GM19023 (cell line): ENCODE measurements at regions not wholly inside any gene's neighbourhood (a gene's known extent, or its start where the extent isn't known, plus 50 kb on each side); places are given as distances from the start of the nearest gene placed in this dataset.

Experiments used
- ATAC-seq: cut with Tn5 transposase; IDR thresholded peaks from one replicate; pipeline ENCODE4 v1.9.1; 2021; ENCODE audit warnings: mild to moderate bottlenecking, moderate library complexity; ENCODE audit not compliant: unreplicated experiment

DNA sequence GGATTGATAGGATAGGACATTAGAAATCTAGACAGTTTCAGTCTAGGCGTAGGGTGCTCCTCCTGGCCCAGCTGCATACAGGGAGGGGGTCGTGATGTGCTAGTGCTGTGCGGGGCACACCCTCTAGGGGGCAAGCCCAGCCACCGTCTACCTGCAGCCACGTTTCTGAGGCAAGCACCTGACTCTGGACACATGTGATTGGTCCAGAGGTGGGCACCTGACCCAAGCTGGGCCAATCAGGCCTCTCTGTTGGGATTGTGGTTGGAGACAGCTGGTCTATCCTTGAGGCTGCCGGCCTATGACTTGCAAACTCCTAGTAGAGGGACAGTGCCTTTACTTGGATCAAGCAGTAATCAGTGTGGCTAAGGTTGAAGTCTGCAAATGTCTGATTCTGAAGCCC lies 317.1 kb downstream of the BMP7 start:
- no peak for ATAC-seq

DNA sequence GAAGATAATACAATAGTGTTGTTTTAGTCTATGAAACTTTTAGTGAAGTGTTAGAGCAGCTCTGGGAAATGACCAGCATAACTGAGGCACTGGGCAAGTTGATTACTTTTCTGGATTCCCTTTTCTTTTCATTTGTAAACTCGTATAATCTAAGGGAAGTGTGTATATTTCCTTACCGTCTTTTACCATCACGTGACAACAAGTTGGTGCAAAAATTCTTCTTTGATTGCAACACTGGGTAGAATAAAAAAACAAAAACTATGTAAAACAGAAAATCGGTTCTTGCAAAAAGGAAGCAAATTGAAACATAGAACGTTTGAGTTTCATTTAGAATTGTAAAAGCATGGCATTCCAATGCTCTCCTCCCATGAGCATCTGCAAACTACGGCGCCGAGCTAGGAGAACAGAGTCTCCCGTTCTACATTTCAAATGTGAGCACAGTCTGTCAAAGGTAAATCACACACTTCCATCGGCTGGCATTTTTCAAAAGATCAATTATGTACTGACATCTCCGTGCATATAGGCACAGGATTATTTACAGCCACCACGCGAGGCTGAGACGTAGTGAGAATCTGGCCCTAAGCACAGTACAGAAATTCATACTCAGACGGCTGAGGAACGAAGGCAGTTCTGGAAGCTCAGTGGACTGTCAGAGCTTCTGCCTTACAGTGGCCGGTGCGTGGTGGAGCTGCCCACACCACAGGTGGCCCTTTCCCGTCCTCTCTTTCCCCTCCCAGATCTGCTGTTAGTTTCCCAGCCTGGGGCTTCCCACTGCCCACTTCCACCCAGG lies 314.0 kb downstream of the BMP7 start:
- ATAC-seq = no peak

DNA sequence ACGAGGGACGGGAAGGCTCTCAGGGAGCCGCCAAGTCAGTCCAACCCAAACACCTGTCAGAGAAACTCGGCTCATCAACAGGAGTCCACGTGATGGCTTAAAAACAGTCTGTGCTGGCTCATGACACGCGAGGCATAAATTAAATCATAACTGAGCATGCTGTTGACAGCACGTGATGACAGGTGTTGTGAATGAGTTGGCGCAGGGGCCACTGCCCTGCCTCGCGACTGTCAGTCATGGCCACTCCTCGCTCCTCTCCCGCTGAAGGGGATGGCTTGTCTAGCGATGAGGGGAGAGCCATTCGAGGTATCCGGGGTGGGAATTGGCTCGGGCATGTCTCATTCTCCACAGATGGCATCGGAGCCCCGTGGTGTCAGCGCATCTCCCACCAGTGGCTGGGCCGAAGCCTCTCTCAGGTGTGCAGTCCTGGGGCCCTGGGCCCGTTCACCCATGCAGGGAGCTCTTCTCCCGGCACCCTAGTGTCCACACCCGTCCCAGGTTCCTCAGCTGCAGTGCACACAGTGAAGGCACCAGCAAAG lies 313.3 kb downstream of the BMP7 start:
- ATAC-seq = no peak

GRCh38 chr20:56954797-56955196 lies 311.6 kb downstream of the BMP7 start:
- ATAC-seq = no peak

DNA sequence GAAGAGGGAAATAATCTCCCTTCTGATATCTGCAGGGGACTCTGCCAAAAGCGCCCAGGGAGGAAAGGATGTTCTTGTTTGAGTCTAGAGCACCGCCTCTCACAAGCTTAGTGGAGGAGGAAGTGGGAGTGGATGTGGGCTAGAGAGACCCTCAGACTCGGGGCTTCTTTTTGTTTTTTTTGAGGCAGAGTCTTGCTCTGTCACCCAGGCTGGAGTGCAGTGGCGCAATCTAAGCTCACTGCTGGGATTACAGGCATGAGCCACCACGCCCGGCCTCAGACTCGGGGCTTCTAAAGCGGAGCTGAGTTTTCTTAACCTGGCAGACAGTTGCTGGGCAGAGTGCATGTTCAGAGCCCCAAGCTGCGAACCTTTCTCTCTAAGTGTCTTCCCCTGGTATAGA lies 310.8 kb downstream of the BMP7 start:
- ATAC-seq = no peak

GRCh38 chr20:56956534-56956933 lies 309.9 kb downstream of the BMP7 start:
- ATAC-seq = no peak

DNA sequence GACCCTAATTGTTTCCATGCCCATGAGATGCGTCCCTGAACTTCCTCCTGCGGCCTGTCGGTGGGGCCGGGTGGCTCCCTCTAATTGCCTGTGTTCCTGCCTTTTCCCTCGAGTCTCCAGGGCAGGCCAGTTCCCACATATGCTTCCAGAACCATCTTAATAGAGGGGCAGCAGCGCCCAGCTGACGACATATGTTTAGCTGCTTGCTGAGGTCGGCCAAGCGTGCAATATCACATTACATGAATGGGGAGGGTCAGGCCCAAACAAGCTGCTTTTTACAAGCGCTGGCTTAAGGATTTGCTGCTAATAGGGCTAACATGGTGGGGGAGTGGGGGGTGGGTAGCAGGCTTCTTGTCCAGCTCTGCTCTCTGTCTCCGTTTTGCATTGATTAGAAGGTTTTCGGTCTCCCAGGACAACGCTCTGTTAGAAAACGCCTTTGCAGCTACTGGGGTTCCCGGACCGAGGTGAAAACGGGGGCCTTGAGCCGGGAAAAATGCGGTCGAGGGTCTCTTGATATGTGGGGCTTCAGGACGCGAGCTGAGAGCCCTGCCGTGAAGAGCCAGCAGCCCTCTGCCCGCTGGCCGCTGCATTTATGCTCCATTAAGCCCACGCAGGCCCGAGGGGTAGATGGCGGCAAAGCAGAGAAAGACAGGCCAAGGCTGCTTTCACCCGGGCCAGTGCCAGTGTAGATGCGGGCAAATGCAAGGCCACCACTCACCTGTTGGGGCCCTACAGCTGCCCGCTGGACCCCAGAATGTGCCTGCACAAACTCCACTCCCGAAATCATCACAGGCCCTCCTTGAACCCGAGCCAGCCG lies 308.5 kb downstream of the BMP7 start:
- ATAC-seq = no peak

DNA sequence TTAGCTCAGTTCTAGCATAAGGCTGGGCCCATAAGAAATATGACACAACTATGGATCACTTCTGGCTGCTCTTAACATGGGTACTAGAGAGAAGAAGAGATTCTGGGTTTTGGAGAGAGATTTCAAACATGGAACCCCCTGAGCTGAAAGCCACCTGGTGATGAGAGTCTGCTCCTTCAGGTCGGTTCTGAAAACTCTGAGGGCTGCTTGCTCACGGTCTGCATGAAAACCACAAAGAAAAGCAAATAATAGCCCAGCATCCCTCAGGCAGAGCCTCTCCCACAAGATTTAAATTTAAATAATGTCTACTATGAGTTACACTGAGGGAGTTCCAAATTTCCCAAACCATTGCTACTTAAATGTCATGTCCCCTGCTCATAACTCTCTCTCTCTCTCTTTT lies 301.5 kb downstream of the BMP7 start:
- no peak for ATAC-seq

DNA sequence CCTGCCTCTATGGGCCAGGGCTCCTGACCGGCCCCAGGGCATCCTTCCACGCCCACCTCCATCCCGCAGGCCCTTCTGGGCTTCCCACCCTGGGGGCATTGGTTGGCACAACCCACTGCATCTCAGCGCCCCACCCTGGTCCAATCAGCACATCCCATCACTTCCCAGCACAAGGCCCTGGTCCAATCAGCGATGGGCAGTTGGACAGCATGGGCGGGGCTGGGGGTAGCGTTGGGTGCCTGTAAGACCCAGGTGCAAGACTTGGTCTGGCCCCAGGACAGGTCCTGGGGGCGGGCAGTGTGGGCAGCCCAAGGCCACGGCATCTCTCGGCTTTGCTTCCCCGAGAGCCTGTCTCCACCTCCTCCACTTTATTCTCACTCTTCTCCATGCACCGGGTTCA lies 298.5 kb downstream of the BMP7 start:
- no peak for ATAC-seq

DNA sequence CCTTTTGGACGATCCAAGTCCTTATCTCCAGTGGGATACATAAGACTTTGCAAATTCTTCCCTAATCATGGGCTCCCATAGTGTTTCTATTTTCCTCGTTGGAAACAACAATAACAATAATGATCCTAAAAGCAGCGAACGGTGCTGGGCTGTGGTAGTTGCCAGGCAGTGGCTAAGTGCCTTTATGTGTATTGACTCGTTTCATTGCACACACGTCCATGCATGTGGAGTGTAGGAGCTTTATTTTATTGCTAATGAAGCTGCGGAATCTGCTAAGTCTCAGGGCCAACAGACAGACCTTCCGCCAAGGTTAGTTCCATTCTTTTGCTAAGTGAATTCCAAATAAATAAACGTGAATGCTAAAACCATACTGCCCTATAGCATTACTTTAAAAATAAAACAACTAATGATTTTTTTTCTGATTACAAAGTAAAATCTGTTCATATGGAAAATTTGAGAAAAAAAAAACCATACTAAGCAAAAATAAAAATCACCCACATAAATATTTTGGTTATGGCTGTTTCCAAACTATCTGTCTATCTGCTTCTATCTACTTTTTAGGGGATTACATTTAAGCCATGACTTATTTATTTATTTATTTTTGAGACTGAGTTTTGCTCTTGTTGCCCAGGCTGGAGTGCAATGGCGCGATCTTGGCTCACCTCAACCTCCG lies 297.9 kb downstream of the BMP7 start:
- ATAC-seq = no peak

- no peak for ATAC-seq
Measured at GRCh38 chr20:56974499-56975250, 291.8 kb downstream of the BMP7 start.

DNA sequence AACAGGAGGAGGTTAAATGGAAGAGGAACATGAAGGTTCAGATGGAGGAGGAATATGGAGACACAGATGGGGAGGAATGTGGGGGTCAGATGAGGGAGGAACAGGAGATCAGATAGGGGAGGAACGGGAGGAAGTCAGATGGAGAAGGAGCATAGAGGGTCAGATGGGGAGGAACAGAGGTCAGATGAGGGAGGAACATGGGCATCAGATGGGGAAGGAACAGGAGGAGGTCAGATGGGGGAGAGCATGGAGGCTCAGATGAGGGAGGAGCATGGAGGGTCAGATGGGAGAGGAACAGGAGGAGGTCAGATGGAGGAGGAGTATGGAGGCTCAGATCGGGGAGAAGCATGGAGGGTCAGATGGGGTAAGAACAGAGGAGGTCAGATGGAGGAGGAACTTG lies 290.6 kb downstream of the BMP7 start:
- ATAC-seq = no peak

GRCh38 chr20:56976336-56976735 lies 290.1 kb downstream of the BMP7 start:
- ATAC-seq = no peak

GRCh38 chr20:56978475-56978874 lies 288.0 kb downstream of the BMP7 start:
- ATAC-seq = no peak

DNA sequence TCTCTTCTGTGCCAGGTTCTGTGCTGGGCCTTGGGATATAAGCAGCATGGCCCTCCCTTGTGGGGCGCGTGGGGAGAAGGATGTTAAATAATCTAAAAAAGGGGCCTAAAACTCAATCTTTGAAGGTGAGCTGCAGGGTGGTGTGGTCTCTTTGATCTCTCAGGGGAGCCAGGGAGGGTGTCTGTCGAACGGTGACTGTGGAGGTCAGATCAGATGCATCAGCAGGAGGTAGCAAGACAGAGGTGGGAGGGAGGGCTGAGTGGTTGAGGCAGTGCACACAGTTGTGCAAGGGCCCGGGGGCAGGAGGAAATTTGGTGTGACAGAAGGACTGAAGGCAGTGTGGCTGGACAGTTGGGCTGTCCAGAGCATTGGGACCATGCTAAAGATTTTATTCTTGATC lies 287.3 kb downstream of the BMP7 start:
- ATAC-seq = no peak

DNA sequence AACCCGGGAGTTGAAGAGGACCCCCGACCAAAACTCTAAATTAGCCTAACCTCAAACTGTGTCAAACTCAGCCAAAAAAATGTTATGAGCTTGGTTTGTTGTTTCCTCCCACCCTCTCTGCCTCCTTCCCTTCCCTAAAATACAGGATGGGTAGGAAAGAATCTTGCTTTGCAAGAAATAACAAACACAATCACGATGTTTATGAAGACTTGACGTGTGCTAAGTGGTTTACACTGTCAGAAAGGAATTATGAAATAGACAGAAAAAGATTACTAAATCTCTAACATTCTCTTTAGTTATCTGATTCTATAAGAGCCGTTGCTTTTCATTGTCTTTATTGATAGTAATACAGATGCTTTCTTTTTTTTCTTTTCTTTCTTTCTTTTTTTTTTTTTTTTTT lies 285.1 kb downstream of the BMP7 start:
- ATAC-seq = no peak

DNA sequence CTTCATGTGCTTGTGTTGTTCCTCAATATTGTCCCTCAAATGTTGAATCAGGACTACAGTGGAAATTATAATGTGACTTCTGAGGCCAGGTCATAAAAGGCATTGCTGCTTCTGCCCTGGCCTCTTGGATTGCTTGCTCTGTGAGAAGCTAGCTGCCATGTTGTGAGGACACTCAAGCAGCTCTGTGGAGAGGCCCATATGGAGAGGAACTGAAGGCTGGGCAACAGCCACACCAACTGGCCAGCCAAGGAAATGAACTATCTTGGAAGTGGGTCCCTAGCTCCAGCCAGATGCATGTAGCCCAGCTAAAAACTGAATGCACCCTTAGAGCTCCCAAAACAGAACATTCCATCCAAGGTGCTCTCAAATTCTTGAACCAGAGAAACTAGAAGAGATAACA lies 282.6 kb downstream of the BMP7 start:
- no peak for ATAC-seq

DNA sequence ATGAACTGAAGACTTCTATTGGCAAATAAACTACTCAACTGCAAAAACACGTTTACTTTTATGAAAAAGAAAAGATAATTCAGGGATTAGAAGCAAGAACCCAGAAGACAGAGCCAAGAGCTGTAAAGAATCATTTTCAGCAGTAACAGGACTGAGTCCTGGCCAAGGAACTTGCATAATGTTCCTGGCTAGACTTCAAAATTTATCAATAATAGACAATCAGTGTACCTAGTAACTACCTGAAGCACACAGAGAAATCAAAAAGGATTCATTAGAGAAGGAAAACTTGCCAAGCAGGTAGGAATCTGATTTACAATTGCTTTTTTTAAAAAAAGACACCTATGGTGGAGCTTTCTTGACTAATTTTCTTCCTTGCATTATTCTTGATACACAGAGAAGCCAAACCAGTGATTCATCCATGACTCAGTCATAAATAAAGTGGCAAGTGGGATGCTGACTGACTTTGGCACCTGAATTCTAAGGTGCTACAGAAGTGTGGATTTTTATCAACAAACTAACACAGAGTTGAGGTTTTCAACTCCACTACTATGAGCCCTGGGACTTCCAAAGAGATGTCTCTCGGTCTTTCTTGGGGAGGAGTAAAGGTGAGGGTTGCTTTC lies 281.3 kb downstream of the BMP7 start:
- no peak for ATAC-seq

DNA sequence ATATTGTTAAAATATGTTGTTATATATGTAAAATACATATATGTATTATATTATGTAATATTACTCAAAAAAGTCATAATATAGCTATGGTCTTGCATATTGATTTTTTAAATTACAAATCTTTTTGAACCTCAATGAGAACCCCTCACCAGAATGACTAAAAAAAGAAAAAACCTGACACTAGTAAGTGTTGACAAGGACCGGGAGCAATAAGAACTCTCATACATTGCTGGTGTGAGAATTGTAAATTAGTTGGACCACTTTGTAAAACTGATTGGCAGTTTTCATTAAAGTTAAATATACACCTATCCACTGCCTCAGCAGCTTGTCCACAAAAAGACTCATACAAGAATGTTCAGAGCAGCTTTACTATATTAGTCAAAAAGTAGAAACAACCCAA lies 280.0 kb downstream of the BMP7 start:
- ATAC-seq = no peak

DNA sequence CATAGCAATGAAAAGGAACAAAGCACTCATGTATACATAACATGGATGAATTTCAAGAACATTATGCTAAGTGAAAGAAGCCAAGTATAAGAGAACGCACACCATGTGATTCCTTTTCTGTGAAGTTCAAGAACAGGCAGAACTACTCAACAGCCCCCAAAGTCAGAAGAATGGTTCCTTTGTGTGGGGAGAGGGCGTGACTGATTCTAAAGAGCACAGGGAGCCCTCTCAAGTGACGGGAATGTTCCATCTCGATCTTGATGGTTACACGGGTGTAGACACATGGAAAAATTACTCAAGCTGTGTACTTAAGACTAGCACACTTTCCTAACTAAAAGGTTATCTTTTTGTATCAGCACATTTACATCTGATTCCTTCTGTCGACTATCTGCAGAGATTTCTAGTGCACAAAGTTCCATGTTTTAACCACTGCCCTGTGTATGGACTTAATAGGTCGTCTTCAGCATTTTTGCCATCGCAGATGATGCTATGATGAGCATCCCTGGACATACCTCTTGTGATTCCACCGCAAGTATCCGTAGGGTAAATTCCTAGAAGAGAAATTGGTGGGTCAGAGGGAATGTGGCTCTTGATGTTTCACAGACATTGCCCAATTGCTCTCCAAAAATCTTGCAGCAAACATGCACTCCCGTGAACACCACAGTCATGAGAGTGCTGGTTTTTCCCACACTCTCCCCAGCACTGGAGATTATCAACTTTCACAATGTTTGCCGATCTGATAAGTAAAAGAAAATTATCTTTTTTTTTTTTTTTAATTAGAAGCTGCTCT lies 279.3 kb downstream of the BMP7 start:
- ATAC-seq = no peak
